K562 (cell line): ENCODE measurements at regions not wholly inside any gene's neighbourhood (a gene's known extent, or its start where the extent isn't known, plus 50 kb on each side); places are given as distances from the start of the nearest gene placed in this dataset.
"Not testable (repeated sequence)": the region's sequence is repeated elsewhere in the genome, so short reads cannot be mapped to it uniquely, and the experiment has no call there.

ENCODE experiments used
- ARID1B ChIP-seq: fragments of 450-650 bp; IDR thresholded peaks from 2 replicates; pipeline ENCODE4 v1.6.1; 2016; ENCODE audit warnings: antibody characterized with exemption, mild to moderate bottlenecking, inconsistent platforms
- CBX1 ChIP-seq: sonication (generic); IDR thresholded peaks from 2 replicates; pipeline ENCODE4 v1.6.1; 2016; ENCODE audit warnings: antibody characterized with exemption, low read depth, mild to moderate bottlenecking
- CHAMP1 ChIP-seq: fragments of 450-650 bp; IDR thresholded peaks from 2 replicates; pipeline ENCODE4 v1.6.1; 2016; ENCODE audit warnings: mild to moderate bottlenecking
- CXXC5 ChIP-seq: fragments of 250-450 bp; sonication (Bioruptor Pico); IDR thresholded peaks from 2 replicates; pipeline ENCODE4 v1.8.0; 2022; ENCODE audit warnings: inconsistent platforms, mild to moderate bottlenecking, moderate library complexity
- EP300 ChIP-seq: IDR thresholded peaks from 2 replicates; pipeline ENCODE4 v1.6.1; 2012; ENCODE audit warnings: low read length, improper control_type of control experiment
- EP400 ChIP-seq: fragments of 450-650 bp; IDR thresholded peaks from 2 replicates; pipeline ENCODE4 v1.6.1; 2017; ENCODE audit warnings: antibody characterized with exemption, mild to moderate bottlenecking, moderate library complexity
- FOSL1 ChIP-seq: fragments of 200-800 bp; sonication (Bioruptor generic); conservative IDR thresholded peaks from 2 replicates; pipeline ENCODE4 v1.6.1; 2016; ENCODE audit warnings: missing genetic modification characterization, missing compliant biosample characterization
- GATA2 ChIP-seq: sonication (generic); formaldehyde crosslinking; IDR thresholded peaks from 2 replicates; pipeline ENCODE4 v1.4.0; 2020; ENCODE audit warnings: mild to moderate bottlenecking, missing genetic modification reagents
- GATAD2B ChIP-seq: fragments of 450-650 bp; IDR thresholded peaks from 2 replicates; pipeline ENCODE4 v1.6.1; 2017; ENCODE audit warnings: mild to moderate bottlenecking, borderline replicate concordance
- HDAC3 ChIP-seq: fragments of 450-650 bp; IDR thresholded peaks from 2 replicates; pipeline ENCODE4 v1.6.1; 2018; ENCODE audit warnings: borderline replicate concordance, mild to moderate bottlenecking, moderate library complexity; ENCODE audit not compliant: partially characterized antibody
- KDM1A ChIP-seq, 2 experiments: fragments of 450-650 bp; IDR thresholded peaks; 2 replicates each; pipeline ENCODE4 v1.6.1; 2016; ENCODE audit warnings: mild to moderate bottlenecking in 2 of 2
- MTA2 ChIP-seq: fragments of 450-650 bp; IDR thresholded peaks from 2 replicates; pipeline ENCODE4 v1.6.1; 2016; ENCODE audit warnings: low read depth
- MTA3 ChIP-seq: fragments of 450-650 bp; formaldehyde crosslinking; IDR thresholded peaks from 2 replicates; pipeline ENCODE4 v1.6.1; 2017; ENCODE audit warnings: mild to moderate bottlenecking, borderline replicate concordance
- NCOR1 ChIP-seq: fragments of 450-650 bp; IDR thresholded peaks from 2 replicates; pipeline ENCODE4 v1.6.1; 2016; ENCODE audit warnings: mild to moderate bottlenecking, moderate library complexity
- PHB2 ChIP-seq: fragments of 450-650 bp; IDR thresholded peaks from 2 replicates; pipeline ENCODE4 v1.6.1; 2017; ENCODE audit warnings: low read depth
- RNF2 ChIP-seq: sonication (generic); IDR thresholded peaks from 2 replicates; pipeline ENCODE4 v1.6.1; 2016
- SMARCC2 ChIP-seq: fragments of 450-650 bp; IDR thresholded peaks from 2 replicates; pipeline ENCODE4 v1.6.1; 2017; ENCODE audit warnings: antibody characterized with exemption, moderate library complexity, mild to moderate bottlenecking, low read depth
- SPI1 ChIP-seq: IDR thresholded peaks from 2 replicates; pipeline ENCODE4 v1.6.1; 2011; ENCODE audit warnings: low read depth, low read length, control low read depth, borderline replicate concordance
- TAL1 ChIP-seq: fragments of 450-650 bp; IDR thresholded peaks from 2 replicates; pipeline ENCODE4 v1.6.1; 2016; ENCODE audit warnings: mild to moderate bottlenecking
- TBL1XR1 ChIP-seq, 2 experiments: IDR thresholded peaks; 2 replicates each; pipeline ENCODE4 v1.6.1; 2012; ENCODE audit warnings: improper control_type of control experiment in 2 of 2, low read length in 2 of 2, mild to moderate bottlenecking in 1 of 2
- TEAD1 ChIP-seq, 2 experiments: fragments of 450-650 bp in 1 of 2; sonication (generic) in 1 of 2; formaldehyde crosslinking; IDR thresholded peaks; 2 replicates each; pipeline versions ENCODE4 v1.4.0 to v1.8.0; 2020 to 2022; ENCODE audit warnings: mild to moderate bottlenecking in 2 of 2, missing genetic modification reagents in 1 of 2
- TEAD4 ChIP-seq, 2 experiments: sonication (generic) in 1 of 2; formaldehyde crosslinking in 1 of 2; IDR thresholded peaks; 2 replicates each; pipeline versions ENCODE4 v1.6.1 to v1.8.0; 2012 to 2022; ENCODE audit warnings: borderline replicate concordance in 1 of 2, inconsistent platforms in 1 of 2, low read length in 1 of 2, mild to moderate bottlenecking in 1 of 2, missing genetic modification reagents in 1 of 2
- ZNF609 ChIP-seq: sonication (generic); formaldehyde crosslinking; IDR thresholded peaks from 2 replicates; pipeline ENCODE4 v1.8.1; 2023; ENCODE audit warnings: missing genetic modification reagents, mild to moderate bottlenecking, borderline replicate concordance
- ZNF766 ChIP-seq: fragments of 200-800 bp; sonication (Bioruptor generic); conservative IDR thresholded peaks from 2 replicates; pipeline ENCODE4 v1.6.1; 2016; ENCODE audit warnings: missing genetic modification characterization, missing compliant biosample characterization

GRCh38 chr6:135110261-135110781, 55.7 kb upstream of the HBS1L start (continued):
- peak; percentile 83; the same call in 1 of the 2 replicates for TF ChIP-seq SMARCC2
- TF ChIP-seq HDAC3, result peak; percentile 69
- TF ChIP-seq CHAMP1, result peak; percentile 78
- peak; percentile 79 for TF ChIP-seq FOSL1 (tag)
- TF ChIP-seq CXXC5, result peak; percentile 60
- TF ChIP-seq PHB2, result peak; percentile 75
- peak; percentile 63 to 82; a peak in 3 of 4 replicates for TF ChIP-seq KDM1A (IDR thresholded peaks at IDR 0.05)
- TF ChIP-seq EP400, result peak; percentile 4; the same call in 1 of the 2 replicates
- peak; percentile 81; the same call in 1 of the 2 replicates for TF ChIP-seq GATAD2B
- TF ChIP-seq TAL1, result peak; percentile 95
- peak in 1 of 2 experiments; percentile 66; a peak in 2 of 4 replicates for TF ChIP-seq TEAD1 (CRISPR knock-in tag; IDR thresholded peaks at IDR 0.05)
- peak; percentile 96 for TF ChIP-seq ARID1B
- TF ChIP-seq SPI1, result peak; percentile 51; the same call in 1 of the 2 replicates
- peak; percentile 55; the same call in 1 of the 2 replicates for TF ChIP-seq ZNF766 (CRISPR knock-in tag)
- peak; percentile 86 for TF ChIP-seq GATA2 (CRISPR knock-in tag)
- peak; percentile 90 for TF ChIP-seq MTA2
- 0 out of 2 replicates have a peak, but pooled peaks have one; percentile 58 for TF ChIP-seq RNF2
- peak; percentile 59; the same call in 1 of the 2 replicates for TF ChIP-seq ZNF609 (CRISPR knock-in tag)
- TF ChIP-seq TBL1XR1 (IDR thresholded peaks at IDR 0.05; ENCODE audit: low read length in 2 of 2), result peak in 1 of 2 experiments; percentile 74; a peak in 1 of 4 replicates
- peak; percentile 97 for TF ChIP-seq TEAD4 (IDR thresholded peaks at IDR 0.05; ENCODE audit: low read length)
- TF ChIP-seq TEAD4 (CRISPR knock-in tag; IDR thresholded peaks at IDR 0.05; ENCODE audit: borderline replicate concordance), result not testable (repeated sequence)
- TF ChIP-seq CBX1, result peak; percentile 85
- TF ChIP-seq MTA3, result peak; percentile 42; the same call in 1 of the 2 replicates
- peak; percentile 90 for TF ChIP-seq NCOR1
- peak; percentile 95 for TF ChIP-seq EP300
